ENCODE measurements at regions not wholly inside any gene's neighbourhood (a gene's known extent, or its start where the extent isn't known, plus 50 kb on each side); places are given as distances from the start of the nearest gene placed in this dataset.

DNA sequence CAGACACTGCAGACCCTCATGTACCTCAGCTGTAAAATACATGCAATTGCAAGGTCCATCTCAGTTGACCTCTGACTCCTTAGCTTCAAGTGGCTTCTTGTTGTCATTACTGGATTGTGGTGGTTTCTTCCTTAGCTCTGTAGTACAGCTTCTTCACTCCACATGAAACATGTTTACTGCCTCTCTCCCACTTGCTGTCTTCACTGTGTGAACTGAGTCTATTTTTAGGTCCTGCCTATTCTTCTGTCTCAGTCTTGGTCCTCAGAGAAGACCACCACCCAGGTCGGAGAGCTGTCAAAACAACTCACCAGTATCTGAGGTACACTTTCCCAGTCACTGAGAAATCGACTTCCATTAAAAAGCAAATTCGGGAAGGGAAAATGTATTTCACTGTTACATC lies 50.2 kb upstream of the EYA4 start:
- Histone ChIP-seq H3K27me3 (ENCODE audit: control insufficient read depth, insufficient read depth, low read length) (no peaks in the 10 kb centered on the region), H3K36me3 (ENCODE audit: control insufficient read depth, insufficient read depth, low read length) (no peaks in the 10 kb centered on the region), H3K4me2 (ENCODE audit: low read length) (no peak overlapping the region), H2AFZ (no peak overlapping the region), H3K27ac (no peak overlapping the region), H3K4me3 (ENCODE audit: low read depth, low read length) (no peak overlapping the region), H3K79me2 (no peaks in the 10 kb centered on the region), H3K9me3 (ENCODE audit: control insufficient read depth, low read length) (no peaks in the 10 kb centered on the region), H3K4me1 (no peaks in the 10 kb centered on the region), H3K9ac (no peak overlapping the region)
- TF ChIP-seq, protein P1, sequence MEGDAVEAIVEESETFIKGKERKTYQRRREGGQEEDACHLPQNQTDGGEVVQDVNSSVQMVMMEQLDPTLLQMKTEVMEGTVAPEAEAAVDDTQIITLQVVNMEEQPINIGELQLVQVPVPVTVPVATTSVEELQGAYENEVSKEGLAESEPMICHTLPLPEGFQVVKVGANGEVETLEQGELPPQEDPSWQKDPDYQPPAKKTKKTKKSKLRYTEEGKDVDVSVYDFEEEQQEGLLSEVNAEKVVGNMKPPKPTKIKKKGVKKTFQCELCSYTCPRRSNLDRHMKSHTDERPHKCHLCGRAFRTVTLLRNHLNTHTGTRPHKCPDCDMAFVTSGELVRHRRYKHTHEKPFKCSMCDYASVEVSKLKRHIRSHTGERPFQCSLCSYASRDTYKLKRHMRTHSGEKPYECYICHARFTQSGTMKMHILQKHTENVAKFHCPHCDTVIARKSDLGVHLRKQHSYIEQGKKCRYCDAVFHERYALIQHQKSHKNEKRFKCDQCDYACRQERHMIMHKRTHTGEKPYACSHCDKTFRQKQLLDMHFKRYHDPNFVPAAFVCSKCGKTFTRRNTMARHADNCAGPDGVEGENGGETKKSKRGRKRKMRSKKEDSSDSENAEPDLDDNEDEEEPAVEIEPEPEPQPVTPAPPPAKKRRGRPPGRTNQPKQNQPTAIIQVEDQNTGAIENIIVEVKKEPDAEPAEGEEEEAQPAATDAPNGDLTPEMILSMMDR (IDR thresholded peaks at IDR 0.05): no peak

DNA sequence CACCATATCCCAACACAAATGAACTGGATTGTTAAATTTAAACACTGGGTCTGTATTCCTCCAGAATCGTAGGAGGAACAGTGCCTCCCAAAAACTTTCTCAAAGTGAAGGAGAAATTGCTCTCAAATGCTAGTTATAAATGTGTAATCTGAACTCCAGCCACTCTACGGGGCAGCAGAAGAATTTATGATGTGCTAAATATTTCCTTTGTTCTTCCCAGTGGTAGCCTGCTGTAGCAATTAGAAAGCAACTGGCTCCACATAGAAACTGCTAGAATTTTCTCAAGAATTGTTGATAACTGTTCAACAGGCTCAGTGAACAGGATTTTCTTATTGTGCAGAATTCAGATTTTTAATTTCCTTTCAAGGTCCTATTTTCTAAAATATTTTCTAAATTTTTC lies 49.8 kb upstream of the EYA4 start:
- Histone ChIP-seq H3K4me3 (ENCODE audit: low read depth, low read length) (no peak overlapping the region), H3K36me3 (ENCODE audit: control insufficient read depth, insufficient read depth, low read length) (no peaks in the 10 kb centered on the region), H2AFZ (no peak overlapping the region), H3K27ac (no peak overlapping the region), H3K79me2 (no peaks in the 10 kb centered on the region), H3K4me2 (ENCODE audit: low read length) (no peak overlapping the region), H3K27me3 (ENCODE audit: control insufficient read depth, insufficient read depth, low read length) (no peaks in the 10 kb centered on the region), H3K9me3 (ENCODE audit: control insufficient read depth, low read length) (no peaks in the 10 kb centered on the region), H3K9ac (no peak overlapping the region), H3K4me1 (no peaks in the 10 kb centered on the region)
- TF ChIP-seq, protein P1 (IDR thresholded peaks at IDR 0.05): no peak

All from parathyroid adenoma (tissue), 2 donors.